GM21390 (cell line): ENCODE measurements at regions not wholly inside any gene's neighbourhood (a gene's known extent, or its start where the extent isn't known, plus 50 kb on each side); places are given as distances from the start of the nearest gene placed in this dataset.

Experiments
- ATAC-seq: cut with Tn5 transposase; IDR thresholded peaks from one replicate; pipeline ENCODE4 v1.9.1; 2021; ENCODE audit not compliant: unreplicated experiment

DNA sequence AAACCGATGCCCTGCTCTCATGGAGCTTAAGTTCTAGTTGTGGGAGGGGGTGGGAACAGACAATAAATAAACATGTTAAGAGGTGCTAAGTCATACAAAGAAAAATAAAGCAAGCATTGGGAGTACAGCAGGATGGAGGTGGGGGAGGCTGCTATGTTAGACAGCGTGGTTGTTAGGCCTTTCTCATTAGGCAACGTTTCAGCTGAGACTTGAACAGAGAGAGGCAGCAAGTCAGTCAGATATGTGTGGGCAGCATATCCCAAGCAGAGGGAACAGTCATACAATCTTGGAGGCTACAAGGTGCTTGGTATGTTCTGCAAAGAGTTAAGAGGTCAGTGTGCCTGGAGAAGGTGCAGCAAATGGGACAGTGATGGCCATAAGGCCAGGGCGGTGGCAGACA, 97.7 kb upstream of the CCDC196 start:
- no peak for ATAC-seq

DNA sequence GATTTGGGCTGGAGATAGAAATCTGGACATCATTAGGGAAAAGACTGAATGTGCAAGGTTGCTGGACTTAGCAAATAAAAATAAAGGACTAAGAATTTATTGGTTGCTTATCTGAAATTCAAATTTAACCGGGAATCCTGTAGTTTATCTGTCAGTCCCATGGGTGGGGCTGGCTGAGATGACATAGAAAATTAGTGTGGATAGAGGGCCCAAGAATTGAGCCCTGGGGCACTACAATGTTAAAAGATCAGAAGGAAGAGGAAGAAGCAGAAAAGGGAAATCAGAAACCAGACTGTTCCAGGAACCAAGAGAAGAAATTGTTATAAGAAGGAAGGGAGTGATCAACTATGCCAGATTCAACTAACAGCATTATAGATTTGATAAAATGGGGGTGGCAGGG, 96.7 kb upstream of the CCDC196 start:
- no peak for ATAC-seq

DNA sequence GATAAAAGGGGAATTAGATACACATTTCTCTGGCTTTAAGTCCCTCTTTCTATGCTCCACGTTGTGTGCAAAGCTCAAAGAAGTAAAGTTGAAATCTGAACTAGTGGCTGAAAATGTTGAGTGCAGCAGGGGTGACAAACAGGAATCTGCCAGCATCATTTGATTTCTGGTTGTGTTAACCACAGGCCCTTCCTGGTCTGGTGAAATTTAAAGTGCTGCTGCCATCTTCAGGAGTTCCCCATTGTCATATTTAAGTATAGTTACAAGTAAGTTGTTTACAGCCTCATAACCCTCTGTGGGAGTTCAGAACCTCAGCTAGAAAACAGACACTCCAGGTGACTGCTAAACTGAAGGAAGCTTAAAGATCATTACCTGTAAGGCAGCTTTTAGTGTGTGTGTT, 90.9 kb upstream of the CCDC196 start:
- ATAC-seq = peak; percentile 68

DNA sequence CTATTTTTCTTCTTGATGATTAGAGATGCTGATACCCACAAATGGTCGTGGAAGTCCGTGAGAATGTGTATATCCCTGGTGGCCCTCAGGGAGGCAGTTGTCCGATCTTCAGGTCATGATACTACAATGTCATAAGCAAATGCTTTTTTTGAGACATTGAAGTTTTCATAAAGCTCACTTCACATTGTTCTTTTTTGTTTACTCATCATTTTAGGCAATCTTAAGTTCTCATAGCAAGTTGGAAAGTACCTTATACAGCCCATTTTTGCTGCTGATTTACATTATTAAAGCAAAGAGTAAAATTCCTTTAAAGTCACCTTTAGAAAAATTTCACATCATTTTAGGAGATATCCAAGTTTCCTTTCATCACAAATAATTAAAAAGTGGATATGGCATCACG, 90.0 kb upstream of the CCDC196 start:
- ATAC-seq = no peak

DNA sequence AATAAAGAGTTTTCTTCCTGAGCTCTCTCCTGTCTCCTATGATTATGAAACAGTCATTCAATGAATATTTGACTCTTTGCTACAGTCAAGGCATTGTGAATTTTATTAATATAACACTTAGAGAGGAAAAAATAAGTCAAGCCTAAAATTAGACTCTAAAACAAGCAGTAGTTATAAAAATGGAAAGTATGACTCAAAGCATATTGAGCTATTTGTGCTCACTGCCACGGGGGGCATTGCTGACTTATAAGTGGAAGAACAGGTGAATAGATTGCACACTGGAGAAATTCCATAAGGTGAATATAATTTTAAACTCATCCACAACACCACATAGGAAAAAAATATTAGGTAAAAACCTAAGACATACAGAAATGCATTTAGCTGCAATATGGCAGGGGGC, 87.7 kb upstream of the CCDC196 start:
- no peak for ATAC-seq

DNA sequence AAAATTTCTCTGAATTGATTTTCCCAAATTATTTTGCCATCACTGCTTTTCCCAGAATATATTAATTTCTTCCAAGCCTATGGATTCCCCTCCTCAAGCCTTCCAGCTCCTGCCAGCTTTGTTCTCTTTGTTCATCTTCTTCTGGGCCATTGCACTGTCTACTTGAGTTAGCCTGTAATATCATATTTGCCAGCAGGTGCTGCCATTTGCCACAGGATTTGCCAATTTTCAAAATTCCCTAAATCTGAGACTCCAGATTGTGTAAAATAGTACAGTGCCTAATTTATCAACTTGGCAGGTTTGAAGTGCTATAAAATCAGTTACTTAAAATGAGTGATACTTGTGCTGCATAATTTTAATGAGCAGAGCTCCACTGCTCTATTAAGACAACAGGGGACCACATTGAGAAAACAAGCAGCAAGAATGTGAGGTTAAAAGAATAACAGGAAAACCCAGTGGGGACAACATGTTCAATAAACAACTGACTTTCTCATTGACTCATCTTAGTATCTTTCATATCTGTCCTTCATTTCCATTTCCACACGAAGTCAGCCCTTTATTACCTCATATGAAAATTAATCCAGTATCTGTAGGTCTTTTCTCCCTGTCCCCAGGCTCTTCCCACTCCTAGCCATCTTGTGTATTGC, 84.6 kb upstream of the CCDC196 start:
- ATAC-seq = no peak

DNA sequence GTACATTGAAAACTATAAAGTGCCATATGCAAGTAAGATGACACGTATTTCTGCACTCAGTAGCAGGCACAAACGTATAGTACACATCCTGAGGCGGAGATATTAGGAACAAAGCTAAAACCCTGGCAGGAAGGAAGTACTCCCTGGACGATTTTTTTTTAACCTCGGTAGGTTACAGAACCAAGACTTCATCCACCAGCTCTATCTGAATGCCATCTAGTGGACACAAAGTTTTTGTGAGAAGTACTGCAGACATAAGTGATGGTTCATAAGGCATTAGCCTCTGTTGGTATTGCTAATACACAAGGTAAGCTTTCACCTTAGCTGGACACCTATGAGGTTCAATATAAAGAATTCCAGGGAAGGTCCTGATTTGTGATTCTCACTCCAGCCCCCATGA, 83.0 kb upstream of the CCDC196 start:
- peak; percentile 49 for ATAC-seq

DNA sequence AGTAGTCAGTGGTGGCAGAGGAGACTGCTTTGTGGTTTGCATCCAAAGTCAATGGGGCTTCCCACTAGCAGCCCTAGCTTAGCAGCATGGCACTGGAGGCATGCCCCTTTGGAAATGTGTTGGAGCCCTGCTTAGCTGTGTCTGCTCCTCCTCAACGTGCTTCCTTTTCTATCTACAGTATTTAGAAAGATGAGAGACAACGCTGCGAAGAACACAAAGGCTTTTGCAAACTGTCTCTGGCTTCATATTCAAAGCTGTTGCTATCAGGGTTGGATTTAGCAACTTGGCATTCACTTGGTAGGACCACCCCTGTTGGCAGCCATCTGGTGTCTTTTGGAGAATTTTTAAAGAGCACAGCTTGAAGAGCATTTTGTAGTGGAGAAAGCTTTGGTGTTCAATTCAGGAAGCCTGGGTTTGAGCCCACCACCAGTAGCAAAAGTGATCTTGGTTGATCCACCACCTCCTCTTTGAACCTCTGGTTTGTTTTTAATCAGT, 82.1 kb upstream of the CCDC196 start:
- no peak for ATAC-seq

DNA sequence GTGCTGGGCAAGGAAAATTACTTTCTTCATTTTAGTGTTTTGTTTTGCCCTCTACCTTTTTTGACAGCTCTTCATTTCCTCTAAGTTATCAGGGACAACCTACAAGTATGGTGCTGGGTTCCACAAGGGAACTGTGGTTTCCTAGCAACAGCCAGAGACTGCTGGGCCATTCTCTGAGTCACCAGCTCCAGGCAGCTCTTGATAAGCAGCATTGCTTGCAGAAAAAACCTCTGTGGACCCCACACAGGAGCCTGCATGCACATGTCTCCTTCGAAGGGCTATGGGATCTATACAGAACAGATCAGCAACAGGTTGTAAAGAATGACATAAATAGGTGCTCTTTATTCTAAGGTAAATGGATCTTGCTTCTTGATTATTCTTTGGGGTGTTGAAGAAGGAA, 81.0 kb upstream of the CCDC196 start:
- no peak for ATAC-seq

DNA sequence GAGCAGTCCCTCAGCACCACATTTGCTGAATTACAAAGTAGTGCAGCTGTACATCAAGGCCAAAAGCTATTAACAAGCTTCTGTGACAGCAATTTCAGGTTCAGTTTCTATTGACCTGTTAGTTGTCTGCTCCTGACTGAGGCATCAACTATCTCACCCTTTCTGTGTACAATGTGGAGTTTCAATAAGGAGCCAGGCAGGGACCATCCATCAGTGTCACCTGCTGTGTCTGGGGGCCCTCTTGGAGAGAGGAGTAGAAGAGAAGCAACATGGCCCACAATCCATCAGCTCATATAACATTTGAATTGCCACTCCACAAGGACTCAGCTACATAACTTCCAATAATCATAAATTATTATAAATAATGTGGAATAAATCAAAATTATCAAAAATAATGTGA, 72.3 kb upstream of the CCDC196 start:
- no peak for ATAC-seq

DNA sequence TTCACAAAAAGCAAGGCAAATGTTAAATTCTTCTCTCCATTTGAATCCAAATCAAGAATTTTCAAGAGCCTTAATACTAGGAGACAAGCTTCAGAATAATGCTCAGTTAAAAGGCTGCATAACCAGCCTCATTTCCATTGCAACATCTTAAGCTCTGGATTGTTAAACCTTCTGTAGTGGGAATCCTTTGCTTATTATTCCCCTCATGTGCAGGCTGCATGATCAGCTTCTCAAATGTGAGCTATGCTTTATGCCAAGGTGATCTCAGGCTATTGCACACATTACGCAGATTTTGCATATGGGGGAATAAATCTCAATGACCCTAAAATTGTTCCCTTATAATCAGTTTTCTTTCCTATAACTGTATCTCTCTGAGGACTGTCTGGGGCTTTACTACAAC, 71.7 kb upstream of the CCDC196 start:
- no peak for ATAC-seq

DNA sequence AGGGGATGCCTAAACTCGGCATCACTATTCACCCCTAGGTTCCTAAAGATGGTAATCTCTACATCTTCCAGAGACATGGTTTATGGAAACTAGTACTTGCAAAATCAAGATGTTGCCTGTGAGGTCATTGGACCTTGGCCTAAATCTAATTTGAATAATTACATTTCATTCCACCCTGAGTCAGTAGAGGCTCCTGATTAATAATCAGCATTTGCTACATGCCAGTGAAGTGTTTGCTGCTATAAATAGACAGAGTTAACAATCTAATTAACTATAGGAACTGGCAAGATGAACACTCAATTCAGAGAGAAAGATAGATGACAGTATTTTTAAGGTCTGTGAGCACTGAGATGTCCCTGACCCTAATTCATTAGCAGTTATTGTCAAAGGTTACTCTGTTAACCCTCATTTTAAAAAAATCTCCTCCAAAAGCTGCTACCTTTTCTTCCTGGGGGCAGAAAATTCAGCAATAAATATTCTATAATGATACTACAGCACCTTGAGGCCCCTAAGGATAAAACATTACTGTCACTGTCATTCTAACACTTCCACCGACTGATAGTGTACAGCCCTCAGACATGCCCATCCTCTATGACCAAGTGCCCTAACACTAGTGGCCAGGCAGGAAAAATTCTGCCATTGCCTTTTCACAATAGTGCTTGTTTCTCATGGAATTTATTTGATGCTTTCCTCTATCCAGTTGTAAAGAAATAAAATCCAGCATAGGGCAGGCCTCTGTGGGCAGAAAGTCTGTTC, 65.7 kb upstream of the CCDC196 start:
- no peak for ATAC-seq

DNA sequence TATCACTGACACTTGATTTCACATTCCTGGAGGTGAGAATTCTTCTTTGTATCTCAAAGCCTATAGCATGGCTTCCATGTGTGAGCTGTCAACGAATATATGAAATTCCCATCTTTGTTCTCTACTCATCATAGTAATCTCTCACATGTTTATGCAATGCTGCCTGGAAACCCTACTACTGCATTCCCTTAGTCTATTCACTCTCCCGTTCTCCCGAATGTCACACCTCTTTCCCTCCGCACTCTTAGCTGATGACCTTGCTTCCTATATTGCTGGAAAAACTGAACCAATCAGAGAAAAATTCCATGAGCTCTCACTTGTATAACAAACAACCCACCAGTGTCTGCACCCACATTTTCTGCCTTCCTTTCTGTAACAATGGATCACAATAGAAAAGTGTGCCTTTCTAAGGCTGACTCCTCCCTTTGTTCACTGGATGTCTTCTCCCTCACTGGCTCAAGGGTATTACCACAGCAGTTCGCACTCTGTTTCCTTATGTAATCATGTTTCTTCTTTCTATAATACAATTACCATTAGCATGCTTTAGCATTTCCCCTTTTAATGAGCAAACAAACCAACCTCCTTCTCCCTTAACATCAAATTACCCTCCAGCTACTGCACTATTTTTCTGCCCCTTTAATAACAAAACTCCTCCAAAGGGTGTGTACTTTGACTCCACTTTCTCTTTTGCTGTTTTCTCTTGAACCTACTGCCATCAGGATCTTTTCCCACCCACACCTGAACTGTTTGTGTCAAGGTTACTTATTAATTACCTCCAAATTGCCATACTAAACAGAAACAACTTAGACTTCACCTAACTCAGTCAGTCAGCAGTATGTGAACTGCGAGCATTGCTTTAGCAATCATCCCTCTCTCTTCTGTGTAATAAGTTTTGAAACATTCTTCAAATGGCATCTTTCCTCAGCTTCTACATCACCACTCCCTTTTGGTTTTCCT, 63.9 kb upstream of the CCDC196 start:
- no peak for ATAC-seq

DNA sequence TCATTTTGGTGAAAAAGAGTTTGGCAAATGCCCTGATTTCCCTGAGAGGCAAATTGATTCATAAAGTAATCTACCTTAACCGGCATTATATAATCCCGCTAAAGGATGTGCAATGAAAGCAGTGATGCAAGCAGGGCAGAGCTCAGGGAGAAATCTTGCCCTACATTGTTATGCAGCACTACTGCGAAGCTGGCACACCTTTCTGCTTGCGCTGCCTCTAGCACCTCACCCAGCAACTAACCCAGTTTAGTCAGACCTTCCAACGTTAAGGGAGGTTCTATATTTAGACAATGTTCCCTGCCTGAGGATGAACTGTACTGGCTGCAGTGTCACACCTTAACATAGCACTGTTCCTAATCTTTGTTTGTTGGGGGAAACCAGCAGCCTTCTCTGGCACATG, 60.8 kb upstream of the CCDC196 start:
- no peak for ATAC-seq

DNA sequence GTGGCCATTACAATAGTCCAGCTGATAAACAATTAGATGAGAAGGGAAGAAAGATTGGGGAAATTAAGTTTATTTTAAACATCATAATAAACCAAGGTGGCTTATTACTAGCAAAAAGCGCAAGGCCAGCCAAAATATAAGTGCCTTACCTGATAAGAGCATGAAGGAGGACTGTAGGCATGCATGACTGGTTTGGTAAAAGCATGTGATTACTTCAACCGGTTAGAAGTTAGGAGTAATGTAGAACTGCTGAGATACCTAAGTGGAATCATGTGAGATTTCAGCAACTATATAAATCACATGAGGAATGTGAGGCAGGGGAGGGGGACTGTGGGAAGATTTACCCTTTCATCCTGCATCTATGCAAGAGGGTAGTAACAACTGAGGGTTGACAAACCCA, 59.7 kb upstream of the CCDC196 start:
- ATAC-seq = no peak

DNA sequence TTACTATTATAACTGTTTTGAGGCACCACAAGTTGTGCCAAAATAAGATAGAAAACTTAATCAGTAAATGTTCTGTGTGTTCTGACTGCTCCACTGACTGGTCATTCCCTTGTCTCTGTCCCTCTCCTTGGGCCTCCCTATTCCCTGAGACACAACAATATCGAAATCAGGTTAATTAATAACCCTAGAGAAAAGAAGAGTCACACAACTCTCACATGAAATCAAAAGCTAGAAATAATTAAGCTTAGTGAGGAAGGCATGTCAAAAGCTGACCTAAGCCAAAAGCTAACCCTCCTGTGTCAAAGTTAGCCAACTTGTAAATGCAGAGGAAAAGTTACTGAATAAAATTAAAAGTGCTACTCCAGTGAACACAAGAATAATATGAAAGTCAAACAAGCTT, 53.8 kb upstream of the CCDC196 start:
- no peak for ATAC-seq

DNA sequence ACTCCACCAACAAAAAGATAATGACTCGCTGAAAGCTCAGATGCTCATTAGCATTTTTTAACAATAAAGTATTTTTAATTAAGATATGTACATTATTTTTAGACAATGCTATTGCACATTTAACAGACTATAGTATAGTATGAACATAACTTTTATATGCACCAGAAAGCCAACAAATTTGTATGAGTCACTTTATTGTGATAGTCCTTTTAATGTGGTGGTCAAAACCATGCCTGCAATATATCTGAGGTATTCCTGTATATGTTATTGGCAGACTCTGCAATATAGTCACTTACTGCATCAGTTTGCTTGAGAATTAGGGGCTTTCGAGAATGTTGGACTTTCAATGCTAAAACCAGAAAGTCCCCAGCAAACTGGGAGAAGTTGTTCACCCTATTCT, 51.7 kb upstream of the CCDC196 start:
- ATAC-seq = no peak

DNA sequence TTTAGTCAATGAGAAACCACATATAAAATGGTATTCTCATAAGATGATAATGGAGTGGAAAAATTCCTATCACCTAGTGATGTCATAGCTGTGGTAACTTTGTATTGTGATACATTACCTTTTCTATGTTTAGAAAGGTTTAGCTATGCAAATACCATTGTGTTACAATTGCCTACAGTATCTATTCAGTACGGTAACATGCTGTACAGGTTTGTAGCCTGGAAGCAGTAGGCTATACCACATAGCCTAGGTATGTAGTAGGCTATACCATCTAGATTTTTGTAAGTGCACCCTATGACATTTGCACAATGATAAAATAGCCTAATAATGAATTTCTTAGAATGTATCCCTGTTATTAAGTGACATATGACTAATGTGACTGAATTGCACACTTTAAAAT, 50.5 kb upstream of the CCDC196 start:
- no peak for ATAC-seq
